Activated T-cell treated with anti-CD3 and anti-CD28 coated beads for 1 hour (primary cell): ENCODE measurements at regions not wholly inside any gene's neighbourhood (a gene's known extent, or its start where the extent isn't known, plus 50 kb on each side); places are given as distances from the start of the nearest gene placed in this dataset.
"Not testable (repeated sequence)": the region's sequence is repeated elsewhere in the genome, so short reads cannot be mapped to it uniquely, and the experiment has no call there.

Source experiments
- DNase-seq: peaks from one replicate; pipeline ENCODE4 v3.0.0-alpha.2; 2020; ENCODE audit warnings: low read depth

DNA sequence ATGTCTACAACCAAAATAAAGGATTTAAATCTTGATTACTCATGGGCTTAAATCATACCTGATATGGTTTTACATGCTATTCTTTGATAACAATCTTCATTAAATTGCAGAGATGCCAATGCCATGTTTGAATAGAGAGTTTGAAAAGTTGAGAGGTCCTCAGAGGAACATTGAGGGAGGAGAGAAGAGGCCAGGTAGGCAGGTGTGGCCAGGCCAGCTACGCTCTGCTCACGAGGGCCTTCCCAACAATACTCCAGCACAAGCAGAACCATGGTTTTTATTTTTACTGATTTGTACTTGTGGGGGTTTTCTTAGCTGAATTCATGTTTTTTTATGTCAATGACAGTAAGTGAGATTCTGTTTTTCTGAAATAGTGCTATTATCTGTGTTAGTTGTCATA, 158.1 kb upstream of the RFC3 start:
- no peak for DNase-seq

DNA sequence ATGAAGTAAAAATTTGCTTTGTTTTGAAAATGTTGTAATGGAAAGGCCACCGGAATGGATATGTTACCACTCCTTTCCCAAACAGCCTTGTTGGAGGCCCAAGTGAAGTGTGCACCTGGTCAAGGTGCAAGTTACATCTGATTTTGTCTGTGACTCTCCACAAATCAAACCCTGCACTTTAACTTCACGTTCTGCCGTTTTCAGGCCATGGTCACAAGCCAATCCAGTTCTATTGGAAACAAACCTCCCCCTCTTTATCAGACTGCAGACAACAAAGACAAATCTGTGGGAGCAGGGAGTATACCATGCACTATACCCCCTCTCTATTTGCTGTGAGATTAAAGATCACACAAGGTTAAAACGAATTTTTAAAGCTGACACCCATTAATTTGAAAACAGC, 155.6 kb upstream of the RFC3 start:
- no peak for DNase-seq

DNA sequence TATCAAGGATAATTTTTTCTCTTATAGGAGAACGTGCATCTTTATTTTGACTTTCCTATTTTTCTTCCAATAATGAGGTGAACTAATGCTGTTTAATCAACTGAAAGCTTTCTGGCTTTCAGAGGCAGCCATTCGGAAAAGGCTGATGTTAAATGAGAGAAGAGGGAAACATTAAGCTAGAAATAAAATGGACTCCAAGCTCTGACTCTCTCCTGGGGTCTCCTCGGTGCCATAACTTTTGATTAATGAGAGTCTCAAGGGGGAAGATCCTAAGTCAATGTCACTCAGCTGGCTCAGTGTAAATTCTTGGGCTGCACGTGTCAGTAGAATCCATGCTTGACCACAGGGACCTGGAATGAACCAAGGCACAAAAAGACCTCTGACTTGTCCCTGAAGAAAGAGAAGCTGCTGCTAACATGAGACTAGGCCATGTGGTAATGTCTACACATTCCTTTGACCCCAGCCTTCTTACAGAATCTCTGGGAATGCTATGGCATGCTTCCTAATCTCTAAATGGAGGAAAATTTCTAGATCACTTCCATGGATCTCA, 152.2 kb upstream of the RFC3 start:
- DNase-seq, result no peak

DNA sequence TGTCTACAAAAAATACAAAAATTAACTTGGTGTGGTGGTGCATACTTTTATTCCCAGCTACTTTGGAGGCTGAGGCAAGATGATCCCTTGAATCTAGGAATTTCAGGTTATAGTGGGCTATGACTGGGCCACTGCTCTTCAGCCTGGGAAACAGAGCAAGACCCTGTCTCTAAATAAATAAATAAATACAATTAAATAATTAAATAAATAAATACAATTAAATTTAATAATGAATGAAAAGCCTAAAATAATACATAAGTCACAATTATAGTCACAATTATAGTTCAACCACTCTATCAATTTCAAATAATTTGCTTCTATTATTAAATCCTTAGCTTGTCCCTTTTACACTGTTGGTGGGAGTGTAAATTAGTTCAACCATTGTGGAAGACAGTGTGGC, 146.4 kb upstream of the RFC3 start:
- no peak for DNase-seq

DNA sequence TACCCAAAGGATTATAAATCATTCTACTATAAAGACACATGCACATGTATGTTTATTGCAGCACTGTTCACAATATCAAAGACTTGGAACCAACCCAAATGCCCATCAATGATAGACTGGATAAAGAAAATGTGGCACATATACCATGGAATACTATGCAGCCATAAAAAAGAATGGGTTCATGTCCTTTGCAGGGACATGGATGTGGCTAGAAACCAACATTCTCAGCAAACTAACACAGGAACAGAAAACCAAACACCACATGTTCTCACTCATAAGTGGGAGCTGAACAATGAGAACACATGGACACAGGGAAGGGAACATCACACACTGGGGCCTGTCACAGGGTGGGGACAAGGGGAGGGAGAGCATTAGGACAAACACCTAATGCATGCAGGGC, 145.9 kb upstream of the RFC3 start:
- DNase-seq, result not testable (repeated sequence)

DNA sequence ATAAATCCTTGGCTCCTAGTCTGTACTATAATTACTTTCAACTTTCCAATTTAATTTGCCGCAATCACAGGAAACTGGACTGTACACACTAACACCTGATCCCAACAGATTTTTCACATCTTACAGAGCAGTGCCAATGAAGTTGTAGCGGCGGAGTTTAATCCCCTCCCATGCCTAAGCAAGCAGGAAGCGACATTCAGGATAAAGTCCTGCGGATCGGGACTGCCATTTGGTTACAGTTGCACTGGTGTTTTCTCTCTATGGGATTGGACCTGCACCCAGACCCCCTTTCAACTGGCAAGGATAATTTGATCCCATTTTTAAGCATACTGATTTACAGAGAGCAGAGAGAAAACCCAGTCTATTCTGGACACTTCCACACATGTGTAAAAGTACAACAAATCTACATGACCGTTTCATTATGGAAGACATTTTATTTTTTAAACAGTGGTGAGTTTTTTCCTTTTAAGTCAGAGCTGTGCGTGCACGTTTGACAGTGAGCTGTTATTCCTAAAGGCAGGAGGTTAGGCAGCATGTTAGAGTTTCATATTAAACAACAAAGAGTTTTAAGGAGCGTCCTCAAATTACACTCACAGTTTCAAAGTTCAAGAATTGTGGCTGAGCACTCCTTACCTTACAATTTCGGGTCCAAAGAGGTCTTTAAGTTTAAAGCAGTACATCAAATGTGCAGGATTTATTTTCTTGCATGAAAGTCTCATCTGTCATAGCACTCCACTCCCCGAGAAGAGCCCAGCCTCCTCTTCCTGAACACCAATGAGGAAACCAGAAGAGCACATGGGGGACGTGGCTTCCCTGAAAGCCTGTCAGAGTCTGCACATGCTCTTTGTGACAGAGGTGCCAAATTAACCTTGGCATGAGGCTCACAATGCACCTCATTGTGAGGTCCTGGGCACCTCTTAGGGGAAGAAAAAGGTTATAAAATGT, 141.6 kb upstream of the RFC3 start:
- no peak for DNase-seq

DNA sequence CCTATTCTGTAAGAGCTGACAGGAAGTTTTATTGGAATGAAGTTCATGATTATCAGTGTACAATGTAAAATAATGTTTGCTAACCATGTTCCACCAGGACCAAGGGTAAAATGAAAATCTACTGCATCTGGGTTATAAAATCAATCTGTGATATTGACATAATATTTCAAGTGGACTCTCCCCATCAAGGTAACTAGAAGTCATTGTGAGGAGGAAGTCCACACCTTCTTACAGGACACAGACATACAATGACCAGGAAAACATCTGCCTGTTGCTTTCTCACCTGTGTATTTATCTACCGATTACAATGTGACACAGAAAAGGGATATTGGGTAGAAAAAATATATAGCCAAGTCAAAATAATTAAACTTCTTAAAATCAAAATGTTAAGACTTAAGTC, 140.7 kb upstream of the RFC3 start:
- no peak for DNase-seq

DNA sequence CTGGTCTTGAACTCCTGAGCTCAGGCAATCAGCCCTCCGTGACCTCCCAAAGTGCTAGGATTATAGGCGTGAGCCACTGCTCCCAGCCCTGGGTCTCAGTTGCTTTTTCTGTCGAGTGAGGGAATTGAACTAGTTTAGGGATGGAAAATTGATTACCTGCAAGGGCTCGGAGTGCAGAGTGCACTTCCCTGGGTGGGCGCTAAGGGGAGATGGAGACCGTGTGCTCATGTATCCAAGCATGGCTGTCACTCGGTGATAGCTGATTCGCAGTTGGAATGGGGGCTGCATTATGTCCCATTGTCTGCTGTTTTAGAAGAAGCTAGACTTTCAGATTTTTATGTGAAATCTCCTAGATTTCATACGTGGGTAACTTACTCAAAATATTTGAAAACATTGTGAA, 139.9 kb upstream of the RFC3 start:
- no peak for DNase-seq

DNA sequence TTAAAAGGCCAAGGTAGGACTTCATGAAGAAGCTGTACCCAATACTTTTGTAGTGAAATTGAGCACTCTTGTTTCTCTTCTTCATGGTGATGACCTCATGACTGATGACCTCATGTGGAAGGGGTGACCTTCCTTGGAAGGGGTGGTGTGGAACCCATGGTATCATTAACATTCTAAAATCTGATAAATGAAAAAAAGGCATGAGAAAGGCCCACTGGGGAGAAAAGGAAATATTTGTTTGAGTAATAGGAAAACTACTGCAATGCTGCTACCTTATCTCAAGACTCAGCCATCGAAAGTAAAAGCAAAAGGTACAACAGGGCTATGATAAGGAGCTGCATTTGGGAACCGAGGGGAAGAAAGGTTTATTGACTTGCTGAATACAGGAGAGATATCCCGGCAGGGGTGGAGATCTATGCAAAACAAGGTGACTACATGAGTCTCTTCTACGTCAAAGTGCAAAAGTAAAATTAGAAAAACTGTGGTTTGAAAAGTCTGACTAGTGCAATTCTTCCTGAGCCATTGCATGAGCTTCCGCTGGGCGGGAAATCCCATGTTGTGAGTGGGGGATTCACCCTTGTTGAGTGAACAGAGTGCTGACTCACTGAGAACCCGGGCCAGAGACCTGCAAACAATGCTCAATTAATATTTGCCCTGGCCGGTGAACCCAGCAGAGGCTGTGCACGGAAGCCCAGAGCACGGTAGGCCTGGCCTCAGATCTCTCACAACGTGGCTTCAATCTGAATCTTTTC, 138.9 kb upstream of the RFC3 start:
- DNase-seq, result peak; percentile 20

DNA sequence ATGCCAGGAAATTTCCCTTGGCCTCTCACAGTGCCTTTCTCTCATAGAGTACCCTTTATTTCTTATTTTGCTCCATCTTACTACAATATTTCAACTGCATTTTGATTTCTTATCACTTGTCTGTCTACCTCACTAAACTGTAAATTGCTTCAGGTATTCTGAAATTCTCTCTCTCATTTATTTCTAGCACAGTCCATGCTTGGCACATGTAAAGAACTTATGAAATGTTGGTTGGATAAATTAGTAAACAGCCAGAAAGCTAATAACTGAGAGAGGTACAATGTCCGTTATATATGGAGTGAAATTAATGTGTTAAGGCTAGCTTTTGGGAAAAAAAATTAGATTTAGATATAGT, 138.3 kb upstream of the RFC3 start:
- no peak for DNase-seq

DNA sequence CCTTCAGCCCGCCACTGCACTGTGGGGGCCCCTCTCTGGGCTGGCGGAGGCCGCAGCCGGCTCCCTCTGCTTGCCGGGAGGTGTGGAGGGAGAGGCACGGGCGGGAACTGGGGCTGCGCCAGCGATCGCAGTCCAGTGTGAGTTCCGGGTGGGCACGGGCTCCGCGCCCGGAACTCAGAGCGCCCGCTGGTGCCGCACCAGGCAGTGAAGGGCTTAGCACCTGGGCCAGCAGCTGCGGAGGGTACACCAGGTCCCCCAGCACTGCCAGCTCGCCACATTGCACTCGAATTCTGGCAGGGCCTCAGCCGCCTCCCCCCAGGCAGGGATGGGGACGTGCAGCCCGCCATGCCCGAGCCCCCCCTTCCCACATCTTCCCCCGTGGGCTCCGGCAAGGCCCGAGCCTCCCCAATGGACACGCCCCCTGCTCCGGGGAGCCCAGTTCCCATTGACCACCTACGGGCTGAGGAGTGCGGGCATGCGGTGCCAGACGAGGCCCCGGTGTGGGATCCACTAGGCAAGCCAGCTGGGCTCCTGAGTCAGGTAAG, 135.9 kb upstream of the RFC3 start:
- no peak for DNase-seq

DNA sequence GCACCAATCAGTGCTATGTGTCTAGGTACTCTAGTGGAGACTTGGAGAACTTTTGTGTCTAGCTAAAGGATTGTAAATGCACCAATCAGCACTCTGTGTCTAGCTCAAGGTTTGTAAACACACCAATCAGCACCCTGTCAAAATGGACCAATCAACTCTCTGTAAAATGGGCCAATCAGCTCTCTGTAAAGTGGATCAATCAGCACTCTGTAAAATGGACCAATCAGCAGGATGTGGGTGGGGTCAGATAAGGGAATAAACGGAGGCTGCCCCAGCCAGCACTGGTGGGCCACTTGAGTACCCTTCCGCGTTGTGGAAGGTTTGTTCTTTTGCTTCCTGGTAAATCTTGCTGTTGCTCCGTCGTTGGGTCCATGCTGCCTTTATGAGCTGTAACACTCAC, 135.3 kb upstream of the RFC3 start:
- DNase-seq, result not testable (repeated sequence)

DNA sequence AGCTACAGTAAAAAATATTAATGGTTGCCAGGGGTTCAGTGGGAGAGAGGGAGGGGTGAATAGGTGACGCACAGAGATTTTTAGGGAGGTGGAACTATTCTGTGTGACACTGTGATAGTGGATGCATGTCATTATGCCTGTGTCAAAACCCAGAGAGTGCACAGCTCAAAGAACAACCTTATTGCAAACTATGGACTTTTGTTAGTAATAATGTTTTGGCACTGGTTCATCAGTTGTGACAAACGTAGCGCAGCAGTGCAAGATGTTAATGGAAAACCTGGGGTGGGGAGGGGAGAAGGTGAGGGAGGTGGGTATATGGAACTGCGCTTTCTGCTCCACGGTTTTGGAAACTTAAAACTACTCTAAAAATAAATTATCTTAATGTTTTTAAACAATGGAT, 134.6 kb upstream of the RFC3 start:
- no peak for DNase-seq

DNA sequence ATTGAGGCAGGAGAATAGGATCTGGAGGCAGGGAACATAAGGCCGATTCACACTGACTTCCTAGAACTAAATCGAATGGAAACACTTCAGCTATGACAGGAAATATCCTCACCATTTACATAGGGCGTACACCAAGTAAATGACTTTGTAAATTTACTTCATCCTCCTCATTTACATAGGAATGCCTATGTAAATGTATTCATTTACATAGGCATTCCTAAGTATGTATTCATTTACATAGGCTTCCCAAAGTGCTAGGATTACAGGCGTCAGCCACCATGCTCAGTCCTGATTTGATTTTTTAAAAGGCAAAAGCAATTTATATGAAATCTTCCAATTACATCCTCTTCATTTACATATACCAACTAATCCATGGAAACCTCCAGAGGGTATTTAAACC, 133.1 kb upstream of the RFC3 start:
- no peak for DNase-seq

DNA sequence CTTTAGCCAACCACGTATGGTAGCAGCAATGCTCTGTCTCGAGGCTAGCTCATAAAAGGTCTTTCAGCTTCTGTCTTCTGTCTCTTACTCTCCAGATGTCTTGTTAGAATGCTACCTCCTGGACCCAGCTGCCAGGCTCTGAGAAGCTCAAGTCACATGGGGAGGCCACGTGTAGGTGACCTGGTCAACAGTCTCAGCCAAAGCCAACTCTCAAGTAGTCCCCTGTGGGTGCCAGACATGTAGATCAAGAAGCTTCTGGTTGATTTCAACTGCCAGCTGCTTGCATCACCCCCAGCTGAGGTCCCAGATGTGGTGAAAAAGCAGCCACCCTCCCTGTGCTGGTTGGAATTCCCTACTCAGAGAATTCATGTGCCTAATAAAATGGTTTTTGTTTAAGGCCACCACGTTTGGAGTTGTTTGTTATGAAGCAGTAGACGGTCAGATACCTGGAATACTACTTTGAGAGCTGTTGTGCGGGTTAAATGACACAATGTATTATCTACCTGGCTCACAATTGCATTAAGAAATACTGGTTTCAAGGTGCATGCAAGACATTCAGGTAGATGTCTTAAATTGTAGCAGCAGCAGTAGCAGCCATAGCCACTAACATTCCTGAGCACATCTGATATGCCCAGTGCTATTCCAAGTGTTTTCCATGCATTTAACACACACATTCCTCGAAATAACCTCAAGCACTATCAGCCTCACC, 131.0 kb upstream of the RFC3 start:
- DNase-seq, result no peak

DNA sequence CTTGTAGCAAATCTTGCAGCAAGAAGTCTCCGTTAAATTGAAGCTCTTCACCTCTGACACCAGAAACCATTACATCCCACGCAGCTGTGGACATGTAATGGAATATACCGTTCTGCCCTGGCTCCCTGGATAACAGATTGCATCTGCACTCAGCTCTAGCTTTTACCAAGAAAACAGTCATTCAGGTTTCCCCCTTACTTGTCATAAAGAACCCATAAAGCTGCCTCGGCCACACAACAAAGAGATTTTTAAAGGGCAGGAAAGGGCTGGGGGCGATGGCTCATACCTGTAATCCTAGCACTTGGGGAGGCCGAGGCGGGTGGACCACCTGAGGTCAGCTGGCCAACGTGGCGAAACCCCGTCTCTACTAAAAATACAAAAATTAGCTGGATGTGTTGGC, 127.6 kb upstream of the RFC3 start:
- DNase-seq, result no peak

DNA sequence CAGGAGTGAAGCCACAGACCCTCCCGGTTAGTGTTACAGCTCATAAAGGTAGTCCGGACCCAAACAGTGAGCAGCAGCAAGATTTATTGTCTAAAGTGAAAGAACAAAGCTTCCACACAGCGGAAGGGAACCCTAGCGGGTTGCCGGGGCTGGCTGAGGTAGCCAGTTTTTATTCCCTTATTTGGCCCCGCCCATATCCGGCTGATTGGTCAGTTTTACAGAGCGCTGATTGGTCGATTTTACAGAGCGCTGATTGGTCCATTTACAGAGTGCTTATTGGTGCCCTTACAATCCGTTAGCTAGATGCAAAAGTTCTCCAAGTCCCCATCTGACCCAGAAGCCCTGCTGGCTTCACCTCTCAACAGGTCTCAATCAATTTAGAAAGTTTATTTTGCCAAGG, 126.0 kb upstream of the RFC3 start:
- DNase-seq, result no peak

DNA sequence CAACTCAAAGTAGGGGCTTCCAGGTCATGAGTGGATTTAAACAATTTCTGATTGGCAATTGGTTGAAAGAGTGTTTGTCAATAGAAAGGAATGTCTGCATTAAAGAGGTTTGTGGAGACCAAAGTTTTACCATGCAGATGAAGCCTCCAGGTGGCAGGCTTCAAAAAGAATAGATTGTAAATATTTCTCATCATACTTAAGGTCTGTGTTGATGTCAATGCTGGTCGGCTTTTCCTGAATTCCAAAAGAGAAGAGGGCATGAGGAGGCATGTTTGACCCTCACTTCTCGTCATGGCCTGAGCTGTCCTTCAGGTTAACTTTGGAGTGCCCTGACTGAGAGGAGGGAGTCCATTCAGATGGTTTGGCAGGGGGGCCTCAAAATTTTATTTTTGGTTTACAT, 125.4 kb upstream of the RFC3 start:
- no peak for DNase-seq

DNA sequence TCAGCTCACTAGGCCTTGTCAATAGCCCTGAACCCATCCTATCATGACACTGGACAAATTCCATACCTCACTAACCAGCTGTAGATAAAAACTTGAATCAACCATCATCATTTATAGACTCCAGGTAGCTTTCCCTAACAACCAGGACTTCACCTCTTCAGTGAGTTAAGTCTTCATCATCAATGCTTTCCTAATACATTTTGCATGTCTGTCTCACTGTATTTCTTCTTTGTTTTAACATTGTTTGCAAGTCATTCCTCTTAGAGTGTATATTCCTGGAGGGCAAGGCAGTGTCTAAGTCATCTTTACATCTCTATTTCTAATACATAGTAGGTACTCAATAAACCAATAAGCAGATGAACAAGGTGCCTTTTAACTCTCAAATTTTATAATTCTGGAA, 123.4 kb upstream of the RFC3 start:
- DNase-seq, result no peak

DNA sequence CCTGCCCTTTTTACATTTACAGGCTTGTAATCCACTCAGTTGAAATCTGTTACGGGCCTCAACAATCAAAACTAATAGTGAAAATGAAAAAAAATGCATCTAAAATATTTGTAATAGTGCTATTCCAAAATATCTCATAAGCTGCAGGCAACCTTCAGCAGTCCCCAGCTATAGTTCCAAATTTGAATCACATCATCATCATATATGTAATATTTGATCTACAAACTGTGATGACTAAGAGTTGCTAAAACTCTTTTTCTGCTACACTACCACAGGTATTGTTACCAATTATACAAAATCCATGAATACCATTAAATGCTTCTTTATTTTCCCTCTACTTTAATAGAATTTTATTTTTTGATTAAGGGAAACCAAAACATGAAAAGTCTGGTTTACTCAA, 121.4 kb upstream of the RFC3 start:
- DNase-seq, result no peak

DNA sequence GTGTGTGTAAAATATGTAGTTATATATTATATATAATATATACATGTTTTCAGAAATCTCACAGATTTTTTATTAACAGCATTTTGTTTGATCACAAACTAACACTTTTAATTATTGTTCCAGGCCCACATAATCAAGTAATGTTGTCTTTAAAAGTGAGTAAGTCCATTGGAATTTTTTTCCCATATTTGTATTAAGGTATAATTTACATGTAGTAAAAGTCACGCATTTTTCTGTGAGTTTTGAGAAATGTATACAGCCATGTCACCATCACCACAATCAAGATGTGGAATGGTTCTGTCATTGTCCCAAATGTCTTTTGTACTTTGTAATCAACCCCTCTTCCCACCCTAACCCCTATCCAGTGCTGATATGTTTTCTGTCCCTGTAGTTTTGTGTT, 120.0 kb upstream of the RFC3 start:
- no peak for DNase-seq

DNA sequence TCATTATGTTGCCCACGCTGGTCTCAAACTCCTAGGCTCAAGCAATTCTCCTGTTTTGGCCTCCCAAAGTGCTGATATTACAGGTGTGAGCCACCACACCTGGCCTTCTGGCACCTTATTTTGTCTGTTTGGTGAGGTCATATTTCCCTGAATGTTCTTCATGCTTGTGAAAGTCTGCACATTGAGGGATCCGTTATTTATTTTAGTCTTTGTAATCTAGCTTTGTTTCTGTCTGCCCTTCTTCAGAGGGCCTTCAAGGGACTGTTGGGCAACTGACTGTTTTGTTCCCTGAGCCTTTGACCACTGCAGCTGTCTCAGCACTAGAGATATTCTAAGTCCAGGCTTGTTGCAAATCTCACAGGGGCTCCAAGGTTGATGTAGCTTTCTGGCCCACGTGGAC, 110.5 kb upstream of the RFC3 start:
- no peak for DNase-seq
